AG08395 (cell line): ENCODE measurements at regions not wholly inside any gene's neighbourhood (a gene's known extent, or its start where the extent isn't known, plus 50 kb on each side); places are given as distances from the start of the nearest gene placed in this dataset.
"Not testable (repeated sequence)": the region's sequence is repeated elsewhere in the genome, so short reads cannot be mapped to it uniquely, and the experiment has no call there.

Experiments
- DNase-seq: peaks from one replicate; pipeline ENCODE4 v3.0.0; 2012; ENCODE audit warnings: mixed read lengths, low spot score

DNA sequence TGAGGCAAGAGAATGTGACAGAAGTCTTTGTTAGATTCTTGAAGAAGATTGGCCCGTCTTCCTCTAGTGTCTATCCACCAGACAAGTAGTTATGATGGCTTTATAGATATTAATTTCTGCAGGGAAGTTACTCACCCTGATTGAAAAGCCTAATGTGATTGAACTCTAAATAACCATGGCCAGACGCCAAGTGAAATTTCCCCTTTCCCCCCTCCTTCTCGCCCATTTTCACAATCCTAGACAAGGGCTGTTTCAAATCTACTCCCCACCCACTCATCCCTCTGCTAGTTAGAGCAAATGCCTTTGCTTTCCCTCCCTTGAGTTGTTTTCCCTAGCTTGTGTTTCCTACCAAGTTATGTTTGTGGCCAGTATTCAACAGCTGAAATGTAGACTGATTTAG is 182.5 kb downstream of the TMEM167A start:
- no peak for DNase-seq

DNA sequence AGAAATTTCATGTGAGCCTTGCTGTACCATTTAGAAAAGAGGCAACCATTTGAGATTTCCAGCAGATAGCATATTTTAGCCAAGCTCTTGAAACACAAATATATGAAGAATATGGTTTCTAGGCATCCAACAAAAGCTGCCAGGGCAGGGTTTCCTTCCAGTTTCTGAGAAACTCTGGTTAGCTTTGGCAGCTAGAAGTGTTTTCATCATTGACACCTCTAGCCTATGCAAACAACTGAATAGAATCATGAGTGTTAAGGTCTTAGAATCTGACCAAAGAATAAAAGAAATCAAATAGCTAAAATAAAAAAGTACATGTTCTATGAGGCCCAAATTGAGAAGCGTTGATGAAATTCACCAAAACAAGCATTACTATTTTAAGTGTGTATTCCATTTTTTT is 188.1 kb downstream of the TMEM167A start:
- DNase-seq = no peak

DNA sequence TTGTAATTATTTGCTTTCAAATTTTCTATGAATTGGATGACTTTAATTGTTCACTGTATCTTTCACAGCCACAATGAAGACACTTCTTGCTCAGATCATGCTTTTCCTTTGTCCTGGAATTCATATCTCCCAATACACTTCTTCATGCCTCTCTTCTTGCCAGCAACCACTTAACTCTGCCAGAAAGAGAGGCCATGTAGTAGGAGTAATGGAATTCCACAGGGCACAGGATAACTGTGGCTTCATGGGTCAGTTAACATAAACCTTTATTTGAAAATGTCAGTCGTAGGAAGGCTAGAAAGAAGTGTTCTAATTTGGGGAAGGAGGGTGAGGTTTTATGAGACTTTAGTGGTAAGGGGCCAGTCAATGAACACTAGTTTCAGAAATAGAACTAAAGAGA is 190.3 kb downstream of the TMEM167A start:
- no peak for DNase-seq

DNA sequence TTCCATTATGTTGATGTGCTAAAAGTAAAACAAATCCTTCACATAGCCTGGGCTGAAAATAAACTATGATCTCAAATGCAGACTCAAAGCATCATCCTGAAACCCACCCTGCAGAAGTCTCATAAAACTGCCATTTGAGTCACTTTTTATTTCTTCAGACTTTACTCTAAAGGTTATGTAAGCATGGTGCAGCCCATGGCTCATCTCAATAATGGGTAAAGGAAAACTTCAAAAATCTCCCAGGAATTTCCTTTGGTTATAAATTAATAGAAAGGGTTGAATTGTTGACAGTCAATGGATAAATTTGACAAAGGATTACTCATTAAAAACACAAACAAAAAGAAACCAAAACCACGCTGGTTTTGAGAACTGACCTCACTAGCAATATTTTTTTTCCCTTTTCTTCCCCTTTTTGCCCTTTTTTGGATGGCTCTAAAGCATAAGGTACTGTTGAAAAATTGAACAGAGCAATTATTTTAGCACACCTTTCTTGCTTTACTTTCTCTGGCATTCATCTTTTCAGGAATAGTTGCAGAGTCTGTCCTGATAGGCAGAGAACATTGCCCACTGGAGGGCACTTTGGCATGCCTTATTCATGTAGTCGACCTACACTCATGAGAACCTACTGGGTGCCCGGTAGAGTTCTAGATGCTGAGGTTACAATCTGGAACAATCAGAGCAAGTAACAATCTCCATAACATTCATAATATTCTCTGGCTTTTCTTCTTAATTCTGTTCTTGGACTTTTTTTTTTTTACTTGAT is 191.4 kb downstream of the TMEM167A start:
- DNase-seq = no peak

DNA sequence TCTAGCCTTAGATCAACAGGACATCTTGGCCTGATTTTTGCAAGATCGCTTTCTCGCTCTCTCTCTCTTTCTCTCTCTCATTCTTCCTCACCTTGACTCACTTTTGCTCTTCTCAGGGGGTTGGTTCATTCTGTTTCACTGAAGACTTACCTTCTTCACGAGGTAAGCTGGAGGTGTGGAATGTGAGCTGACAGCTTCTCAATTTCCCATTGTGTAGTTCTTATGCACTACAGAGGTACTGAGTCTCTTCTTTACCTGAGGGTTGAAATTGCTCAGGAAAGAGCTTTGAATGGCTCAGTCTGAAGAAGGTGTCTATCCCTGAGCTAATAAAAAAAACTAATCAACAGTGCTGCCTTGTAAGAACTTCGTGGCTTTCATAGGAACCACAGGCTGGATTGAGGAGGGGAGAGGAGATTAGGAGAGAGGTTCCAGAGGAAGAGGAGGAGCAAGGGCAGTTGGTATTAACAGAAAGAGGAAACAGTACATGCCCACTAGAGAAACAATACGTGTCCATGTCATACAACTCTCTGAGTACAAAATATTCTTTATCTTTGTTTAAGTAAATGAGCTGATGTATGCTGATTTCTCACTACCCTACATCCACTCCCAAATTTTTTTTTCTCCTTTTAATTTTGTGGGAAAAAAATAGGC is 192.2 kb downstream of the TMEM167A start:
- no peak for DNase-seq

DNA sequence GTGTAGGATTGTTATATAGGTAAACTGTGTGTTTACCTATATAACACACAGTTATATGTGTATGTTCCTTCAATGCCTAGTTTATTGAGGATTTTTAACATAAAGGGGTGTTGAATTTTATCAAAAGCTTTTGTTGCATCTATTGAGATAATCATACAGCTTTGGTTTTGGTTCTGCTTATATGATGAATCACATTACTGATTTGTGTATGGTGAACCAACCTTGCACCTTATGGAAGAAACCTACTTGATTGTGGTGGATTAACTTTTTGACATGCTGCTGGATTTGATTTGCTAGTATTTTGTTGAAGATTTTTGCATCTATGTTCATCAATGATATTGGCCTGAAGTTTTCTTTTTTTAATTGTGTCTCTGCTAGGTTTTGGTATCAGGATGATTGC is 194.9 kb downstream of the TMEM167A start:
- DNase-seq = no peak

DNA sequence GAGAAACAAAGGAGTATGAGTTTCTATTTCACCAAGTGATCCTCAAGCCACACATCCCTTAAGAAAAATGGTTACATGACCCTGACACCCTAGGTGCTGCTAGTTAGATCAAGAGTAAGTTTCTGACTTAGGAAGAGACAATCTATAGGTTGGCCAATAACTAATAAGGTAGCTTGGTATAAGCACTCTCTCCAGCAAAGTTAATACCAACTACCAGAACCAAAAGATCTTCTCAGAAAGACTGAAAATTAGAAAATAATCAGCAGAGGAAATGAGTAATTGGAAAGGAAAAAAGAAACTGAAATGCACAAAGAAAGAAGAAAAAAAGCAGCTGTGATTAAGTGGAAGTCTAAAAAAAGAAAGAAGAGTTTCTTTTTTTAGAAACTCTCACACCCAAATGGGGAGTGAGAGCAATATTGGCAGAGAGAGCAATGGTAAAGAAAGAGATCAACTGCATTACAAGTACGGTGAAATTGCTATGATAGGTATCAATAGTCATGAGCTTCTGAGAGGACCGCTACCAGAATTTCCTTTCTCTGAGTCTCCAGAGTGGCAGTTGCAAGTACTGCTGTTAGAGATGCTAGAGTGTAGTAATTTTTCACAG is 195.5 kb downstream of the TMEM167A start:
- DNase-seq = no peak

DNA sequence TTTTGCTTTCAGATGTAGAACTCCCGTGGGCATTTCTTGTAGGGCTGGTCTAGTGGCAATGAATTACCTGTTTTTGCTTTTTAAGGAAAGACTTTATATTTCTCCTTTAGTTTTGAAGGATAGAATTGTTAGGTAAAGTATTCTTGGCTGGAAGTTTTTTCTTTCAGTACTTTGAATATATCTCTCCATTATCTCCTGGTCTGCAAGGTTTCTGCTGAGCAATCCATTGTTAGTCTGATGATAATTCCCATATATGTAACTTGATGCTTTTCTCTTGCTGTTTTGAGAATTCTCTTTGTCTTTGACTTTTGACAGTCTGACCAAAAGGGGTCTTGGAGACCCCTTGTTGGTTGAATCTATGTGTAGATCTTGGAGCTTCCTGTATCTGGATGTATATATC is 198.1 kb downstream of the TMEM167A start:
- no peak for DNase-seq

DNA sequence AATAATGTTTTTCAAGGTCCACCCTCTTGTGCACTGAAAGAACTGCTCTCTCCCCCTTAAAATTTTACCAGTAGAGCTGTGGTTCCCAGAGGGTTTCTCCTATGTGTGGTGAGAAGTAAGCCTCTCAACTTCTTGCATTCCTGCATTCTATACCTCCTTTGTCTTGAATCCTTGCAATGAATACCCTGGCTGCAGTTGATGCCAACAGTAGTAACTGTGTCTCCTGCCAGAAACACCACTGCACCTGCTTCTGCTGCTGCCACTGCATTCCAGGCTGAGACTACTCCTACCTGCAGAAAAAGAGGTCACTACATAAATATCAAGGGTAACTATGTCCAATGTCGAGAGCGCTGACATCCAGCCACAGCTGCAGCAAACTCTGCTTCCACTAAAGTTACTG is 203.7 kb downstream of the TMEM167A start:
- no peak for DNase-seq

DNA sequence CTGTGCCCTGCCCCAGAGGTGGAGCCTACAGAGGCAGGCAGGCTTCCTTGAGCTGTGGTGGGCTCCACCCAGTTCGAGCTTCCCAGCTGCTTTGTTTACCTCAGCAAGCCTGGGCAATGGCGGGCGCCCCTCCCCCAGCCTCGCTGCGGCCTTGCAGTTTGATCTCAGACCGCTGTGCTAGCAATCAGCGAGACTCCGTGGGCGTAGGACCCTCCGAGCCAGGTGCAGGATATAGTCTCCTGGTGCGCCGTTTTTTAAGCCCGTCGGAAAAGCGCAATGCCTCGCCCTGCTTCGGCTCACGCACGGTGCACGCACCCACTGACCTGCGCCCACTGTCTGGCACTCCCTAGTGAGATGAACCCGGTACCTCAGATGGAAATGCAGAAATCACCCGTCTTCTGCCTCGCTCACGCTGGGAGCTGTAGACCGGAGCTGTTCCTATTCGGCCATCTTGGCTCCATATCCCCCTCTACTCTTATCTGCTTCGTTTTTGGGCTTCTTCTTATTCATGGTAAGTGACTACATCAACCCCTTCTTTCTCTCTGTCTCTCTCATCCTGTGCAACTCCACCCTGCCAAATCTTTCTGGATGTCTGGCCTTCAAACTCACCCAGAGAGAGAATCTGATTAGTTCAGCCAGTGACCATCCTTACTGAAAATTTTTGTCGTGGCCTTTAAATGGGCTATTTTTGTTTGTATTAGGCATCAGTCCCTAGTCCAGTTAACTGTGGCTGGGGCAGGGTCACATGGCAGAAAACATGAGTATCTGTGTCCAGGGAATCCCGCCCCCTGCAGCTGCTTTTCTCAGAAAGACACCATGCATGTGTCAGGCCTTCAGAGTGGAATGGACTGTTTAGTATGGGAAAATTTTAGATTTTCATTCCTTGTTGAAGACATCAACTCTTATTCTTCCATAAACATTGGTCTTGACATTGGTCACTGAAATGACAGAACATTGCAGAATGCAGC is 204.6 kb downstream of the TMEM167A start:
- not testable (repeated sequence) for DNase-seq

DNA sequence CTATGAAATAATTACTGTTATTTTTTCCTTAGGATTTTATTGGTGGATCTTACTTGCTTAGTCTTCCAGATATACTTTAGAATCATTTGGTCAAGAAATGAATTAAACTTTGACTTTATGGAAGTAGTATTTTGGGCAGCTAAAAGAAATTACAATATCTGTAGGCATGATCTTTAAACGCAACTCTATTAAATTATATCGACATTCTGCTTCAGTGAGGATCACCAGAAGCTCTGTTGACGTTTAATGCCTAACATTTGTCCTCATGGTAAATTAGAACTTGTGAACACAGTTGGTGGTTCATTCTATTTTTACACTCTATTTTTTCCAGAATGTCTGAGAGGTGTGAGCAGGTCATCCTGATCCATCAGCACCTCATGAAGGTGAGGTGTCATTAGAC is 211.6 kb downstream of the TMEM167A start:
- no peak for DNase-seq

DNA sequence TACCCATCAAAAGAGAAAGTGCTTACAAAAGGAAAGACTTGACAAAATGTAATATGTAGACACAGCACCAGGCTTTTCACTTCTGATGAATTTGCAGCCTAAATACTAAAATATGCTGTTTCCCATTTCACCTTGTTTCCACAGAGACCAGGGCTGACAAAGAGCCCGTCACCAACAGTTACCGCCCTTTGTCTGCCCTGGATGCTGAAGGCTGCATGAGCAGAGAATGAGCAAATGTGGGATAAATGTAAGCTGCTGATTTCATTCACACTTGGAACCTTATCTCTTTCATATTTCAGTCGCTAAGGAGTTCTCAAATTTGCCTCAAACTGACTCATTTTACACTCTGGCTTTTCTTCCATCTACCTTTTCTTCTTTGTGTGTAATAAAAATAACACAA is 213.9 kb downstream of the TMEM167A start:
- DNase-seq = no peak

DNA sequence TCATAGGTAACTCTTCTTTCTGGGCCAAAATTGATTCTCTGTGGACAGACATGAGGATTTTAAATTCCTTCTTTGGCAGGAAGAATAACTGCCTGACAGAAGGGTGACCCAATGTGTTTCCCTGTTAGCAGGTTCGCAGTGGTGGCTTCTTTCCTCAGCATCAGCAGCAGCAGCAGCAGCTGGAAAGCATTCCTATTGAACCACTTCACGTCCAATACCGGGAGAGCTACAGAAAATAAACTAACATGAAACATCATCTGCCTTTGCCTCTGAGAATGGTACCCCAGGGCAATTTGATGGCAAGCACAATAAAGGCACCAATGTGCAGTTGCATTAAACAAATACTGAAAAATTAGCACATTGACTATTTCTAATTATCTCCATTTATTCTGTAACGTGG is 214.5 kb downstream of the TMEM167A start:
- DNase-seq = no peak

DNA sequence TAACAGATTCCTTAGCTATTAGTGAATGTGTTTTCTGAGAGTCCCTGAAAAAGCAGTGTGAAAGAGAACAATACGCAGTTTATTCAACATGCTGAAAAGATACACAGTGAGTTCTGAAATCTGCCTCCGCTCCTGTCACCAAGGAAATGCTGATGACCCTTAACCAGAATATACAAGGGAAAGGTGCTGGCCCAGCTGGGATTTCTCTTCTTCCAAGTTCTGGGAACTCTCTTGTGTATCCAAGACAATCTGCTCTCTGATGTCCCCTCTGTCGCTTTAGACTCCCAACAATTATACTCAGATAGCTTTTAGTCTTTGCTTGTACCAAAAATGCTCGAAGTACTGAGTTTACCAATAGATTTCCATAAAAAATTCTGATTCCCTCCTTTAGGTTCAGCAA is 214.9 kb downstream of the TMEM167A start:
- DNase-seq = no peak

DNA sequence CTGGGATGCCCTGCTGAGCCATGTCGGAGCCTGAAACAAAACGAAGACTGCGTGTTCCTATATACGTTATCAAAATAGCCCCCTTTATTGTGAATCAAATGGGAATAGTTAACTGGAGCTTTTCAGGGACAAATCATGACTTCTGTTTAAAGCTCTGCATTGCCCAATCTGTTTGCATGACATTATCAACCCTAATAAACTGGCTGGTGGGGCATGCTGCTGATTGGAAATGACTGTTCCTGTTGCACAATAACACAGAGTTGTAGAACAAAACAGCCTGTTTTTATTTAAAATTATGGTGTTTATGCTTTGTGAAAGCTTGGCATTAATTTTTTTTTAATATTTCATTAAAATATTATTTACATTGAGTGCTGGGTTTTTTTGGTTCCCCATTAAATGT is 215.5 kb downstream of the TMEM167A start:
- DNase-seq = no peak

DNA sequence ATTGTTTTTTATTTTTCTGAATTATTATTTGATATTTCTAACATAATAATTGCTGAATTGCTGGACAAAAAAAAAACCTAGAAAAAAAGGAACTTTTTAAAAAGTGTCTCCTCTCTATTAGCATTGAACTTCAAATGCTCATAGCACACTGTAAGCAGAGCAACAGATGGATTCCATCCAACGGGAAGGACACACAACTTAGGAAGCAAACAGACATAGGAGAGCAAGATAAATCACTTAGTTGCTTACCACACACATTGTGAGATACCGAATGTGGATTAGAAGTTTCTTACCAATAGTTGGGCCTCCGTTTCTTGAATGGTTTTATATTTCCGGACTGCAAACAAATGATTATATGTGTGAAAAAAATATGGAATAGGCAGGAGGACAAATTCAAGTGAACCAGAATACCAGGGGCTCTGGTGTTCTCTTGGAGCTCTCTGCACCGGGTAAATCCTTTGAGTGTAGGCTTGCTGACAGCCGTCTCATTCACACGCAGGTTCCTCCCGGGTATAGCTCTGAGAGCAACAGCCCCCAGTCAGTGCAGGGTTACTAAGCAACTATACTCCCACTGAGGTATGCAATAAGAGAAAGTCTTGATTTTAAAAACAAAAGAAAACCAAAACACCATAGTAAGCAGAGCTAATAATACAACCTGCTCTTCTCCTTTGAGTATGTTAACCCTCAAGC is 217.6 kb downstream of the TMEM167A start:
- DNase-seq = no peak

DNA sequence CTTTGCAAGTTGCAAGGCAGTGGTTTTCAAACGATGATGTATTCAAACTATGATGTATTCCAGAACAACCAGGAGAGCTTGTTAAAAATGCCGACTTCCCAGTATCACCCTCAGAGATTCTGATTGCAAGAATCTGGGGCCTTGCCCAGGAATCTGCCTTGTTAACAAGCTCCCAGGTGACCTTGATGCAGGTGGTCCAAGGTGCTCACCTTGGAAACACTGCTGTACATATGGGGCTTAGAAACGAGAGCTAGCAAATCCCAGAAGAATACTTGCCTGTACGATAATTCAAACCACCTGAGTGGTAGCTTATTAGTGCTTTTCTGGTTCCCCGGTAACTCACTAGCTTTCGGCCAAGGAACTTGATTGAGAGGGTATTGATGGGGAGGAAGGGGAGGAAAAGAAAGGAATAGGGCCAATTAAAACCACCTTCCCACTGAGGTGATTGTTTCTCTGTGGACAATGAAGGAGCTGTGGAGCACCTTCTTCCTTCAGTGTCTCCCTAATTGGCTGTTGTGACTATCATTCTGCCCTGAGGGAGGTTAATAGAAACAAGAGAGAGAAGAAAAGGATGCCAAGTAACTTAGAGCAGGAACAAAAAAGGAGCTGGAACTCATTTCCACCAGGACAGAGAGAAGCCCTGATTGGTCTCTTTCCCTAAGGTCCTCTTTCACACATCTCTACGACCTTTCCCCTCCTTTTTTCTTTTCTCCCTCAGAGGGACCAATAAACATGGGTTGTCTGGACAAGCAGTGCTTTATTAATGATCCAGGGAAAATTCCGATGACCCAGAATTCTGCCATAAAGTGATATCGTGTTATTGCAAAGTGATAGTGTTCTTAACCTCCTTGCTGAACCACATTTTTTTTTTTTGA is 218.8 kb downstream of the TMEM167A start:
- no peak for DNase-seq

DNA sequence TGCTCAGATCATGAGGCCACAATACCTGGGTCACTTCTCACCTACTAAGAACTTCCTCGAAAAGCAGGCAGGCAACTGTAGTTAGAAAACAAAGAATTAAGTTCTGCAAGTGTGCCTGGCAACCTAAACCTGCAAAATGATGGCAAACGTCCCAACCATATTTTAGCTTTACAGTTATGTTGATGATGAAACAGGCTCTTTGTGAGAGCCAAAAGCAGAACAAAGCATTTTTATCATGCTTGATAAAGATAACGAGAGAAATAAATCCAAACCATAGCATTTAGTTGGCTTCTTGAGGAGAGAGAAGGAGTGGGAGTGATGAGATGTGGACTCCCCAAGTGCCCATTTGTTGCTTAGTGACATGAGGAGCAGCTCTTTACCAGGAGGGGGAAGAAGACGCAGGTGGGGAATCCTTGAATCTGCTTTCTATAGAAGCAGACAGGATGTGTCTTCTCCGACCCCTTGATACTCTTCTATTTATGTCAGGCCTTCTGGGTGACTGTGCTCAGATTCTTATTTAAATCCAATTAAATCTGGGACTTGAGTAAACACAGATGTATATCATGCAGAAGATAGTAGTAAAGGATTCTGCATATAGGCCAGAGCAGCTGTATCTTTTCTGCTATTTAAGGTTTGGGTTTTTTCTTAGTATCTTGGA is 221.2 kb downstream of the TMEM167A start:
- no peak for DNase-seq

DNA sequence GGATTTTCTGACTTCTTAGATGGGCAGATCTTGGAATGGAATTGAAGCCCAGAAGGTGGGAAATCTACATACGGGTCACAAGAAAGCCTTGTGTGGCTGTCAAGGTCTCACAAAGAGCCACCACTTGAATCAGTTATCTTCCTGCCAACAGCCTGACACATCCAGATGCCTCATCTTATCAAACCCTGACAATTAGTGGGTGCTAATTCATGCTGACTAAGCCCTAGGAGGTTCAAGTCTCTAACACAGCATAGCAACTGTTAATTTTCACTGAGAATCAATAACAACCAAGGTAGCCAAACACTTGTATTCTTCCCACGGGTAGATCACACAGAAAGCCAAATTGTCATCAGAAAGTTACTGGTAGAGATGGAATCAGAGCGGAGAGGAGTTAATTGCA is 222.2 kb downstream of the TMEM167A start:
- DNase-seq = no peak

DNA sequence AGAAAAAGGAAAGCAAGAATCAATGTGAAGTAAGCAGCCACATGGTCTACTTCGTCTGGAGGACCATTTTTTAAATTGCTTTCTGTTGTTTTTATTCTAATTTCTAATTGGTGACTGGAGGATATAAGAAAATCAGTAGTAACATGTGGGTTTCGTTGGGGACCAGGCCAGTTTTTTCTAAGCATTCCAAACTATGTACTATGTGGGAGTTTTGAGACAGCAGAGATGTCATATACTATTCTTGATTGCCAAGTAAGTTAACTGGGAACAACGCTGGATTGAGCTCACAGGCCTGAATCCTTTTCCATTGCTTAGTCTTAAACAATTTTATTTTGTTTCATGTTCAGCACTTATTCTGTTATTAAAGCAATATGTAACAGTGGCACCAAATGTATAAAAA is 225.7 kb downstream of the TMEM167A start:
- no peak for DNase-seq
